K562 (cell line): ENCODE measurements at regions not wholly inside any gene's neighbourhood (a gene's known extent, or its start where the extent isn't known, plus 50 kb on each side); places are given as distances from the start of the nearest gene placed in this dataset.

Experiments used
- CSDE1 ChIP-seq, 2 experiments: fragments of 450-650 bp; IDR thresholded peaks; 2 replicates each; pipeline ENCODE4 v1.6.1; 2016; ENCODE audit warnings: mild to moderate bottlenecking in 1 of 2
- EZH2 ChIP-seq: IDR thresholded peaks from 2 replicates; pipeline ENCODE4 v1.6.1; 2012; ENCODE audit warnings: low read depth, mild to moderate bottlenecking, inconsistent platforms, low read length, borderline replicate concordance
- GTF3C2 ChIP-seq: IDR thresholded peaks from 3 replicates; pipeline ENCODE4 v1.6.1; 2011; ENCODE audit warnings: borderline replicate concordance, mild to moderate bottlenecking, moderate library complexity; ENCODE audit not compliant: insufficient read length; ENCODE audit errors: extremely low read depth
- JUNB ChIP-seq: fragments of 450-650 bp; formaldehyde crosslinking; conservative IDR thresholded peaks from 2 replicates; pipeline ENCODE4 v1.4.0; 2020; ENCODE audit warnings: mild to moderate bottlenecking
- NFXL1 ChIP-seq: fragments of 450-650 bp; formaldehyde crosslinking; IDR thresholded peaks from 2 replicates; pipeline ENCODE4 v1.4.0; 2021; ENCODE audit warnings: mild to moderate bottlenecking
- TAF9B ChIP-seq: fragments of 450-650 bp; IDR thresholded peaks from 2 replicates; pipeline ENCODE4 v1.6.1; 2018; ENCODE audit warnings: mild to moderate bottlenecking; ENCODE audit not compliant: partially characterized antibody
- TF ChIP-seq, protein P1 (sequence below): sonication (generic); formaldehyde crosslinking; IDR thresholded peaks from 2 replicates; pipeline ENCODE4 v1.8.0; 2022; ENCODE audit warnings: mild to moderate bottlenecking, low read depth, missing genetic modification reagents
- TF ChIP-seq, protein P2 (sequence below), 2 experiments: IDR thresholded peaks; 2 replicates each; pipeline ENCODE4 v1.6.1; 2011; ENCODE audit warnings: borderline replicate concordance in 1 of 2, control low read depth in 1 of 2, low read depth in 1 of 2, low read length in 1 of 2, mild to moderate bottlenecking in 1 of 2, mixed read lengths in 1 of 2, moderate library complexity in 1 of 2; ENCODE audit not compliant: insufficient read depth in 1 of 2, insufficient read length in 1 of 2, poor library complexity in 1 of 2, severe bottlenecking in 1 of 2; ENCODE audit errors: extremely low read depth in 1 of 2
- TF ChIP-seq, protein P3 (sequence below): fragments of 200-800 bp; sonication (Bioruptor generic); IDR thresholded peaks from 2 replicates; pipeline ENCODE4 v1.6.1; 2017; ENCODE audit warnings: missing genetic modification characterization, missing compliant biosample characterization

DNA sequence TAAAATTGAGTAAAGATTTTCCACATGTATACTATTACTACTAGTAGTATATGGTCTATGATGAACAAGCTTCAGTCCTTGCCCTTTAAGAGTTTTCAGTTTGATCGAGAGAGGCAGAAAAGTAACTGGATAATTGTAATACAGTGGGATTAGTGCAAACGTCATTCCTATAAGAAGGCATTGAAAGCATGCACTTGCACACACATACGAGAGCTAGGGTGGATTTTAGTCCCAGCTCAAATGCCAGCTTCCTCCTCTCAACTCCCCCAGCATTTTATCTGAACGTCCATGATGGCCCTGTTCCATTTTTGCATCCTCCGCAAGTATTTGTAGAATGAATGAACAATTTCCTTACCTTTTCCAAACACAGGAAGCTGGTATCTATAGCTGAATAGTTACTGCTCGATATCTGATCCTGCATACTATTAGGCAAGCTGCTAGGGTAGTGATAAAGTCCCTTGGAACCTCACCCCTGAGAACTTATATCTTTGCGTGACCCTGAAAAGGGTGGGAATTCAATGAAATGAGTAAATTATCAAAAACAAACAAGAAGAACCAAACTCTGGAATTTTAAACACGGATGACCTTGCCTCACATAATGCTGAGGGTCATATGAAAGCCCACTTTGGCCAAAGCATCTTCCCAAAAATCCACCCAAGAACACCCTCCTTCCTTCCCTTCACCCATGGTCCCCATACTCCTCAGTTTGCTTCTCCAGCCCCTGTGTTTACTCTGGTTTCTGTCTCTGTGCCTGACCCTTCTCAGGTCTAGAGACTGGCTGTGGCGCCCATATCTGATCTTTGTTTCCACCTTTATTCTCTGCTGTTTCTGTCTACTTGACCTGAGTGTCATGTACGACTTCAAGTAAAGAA lies 60.5 kb downstream of the TMEM100 start (continued):
- TF ChIP-seq, protein P1, sequence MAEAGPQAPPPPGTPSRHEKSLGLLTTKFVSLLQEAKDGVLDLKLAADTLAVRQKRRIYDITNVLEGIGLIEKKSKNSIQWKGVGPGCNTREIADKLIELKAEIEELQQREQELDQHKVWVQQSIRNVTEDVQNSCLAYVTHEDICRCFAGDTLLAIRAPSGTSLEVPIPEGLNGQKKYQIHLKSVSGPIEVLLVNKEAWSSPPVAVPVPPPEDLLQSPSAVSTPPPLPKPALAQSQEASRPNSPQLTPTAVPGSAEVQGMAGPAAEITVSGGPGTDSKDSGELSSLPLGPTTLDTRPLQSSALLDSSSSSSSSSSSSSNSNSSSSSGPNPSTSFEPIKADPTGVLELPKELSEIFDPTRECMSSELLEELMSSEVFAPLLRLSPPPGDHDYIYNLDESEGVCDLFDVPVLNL: no peak
- TF ChIP-seq GTF3C2 (no peak), JUNB (CRISPR knock-in tag) (no peak), CSDE1 (IDR thresholded peaks at IDR 0.05) (no peak), TAF9B (no peak), NFXL1 (CRISPR knock-in tag) (no peak), EZH2 (no peak)
- TF ChIP-seq, protein P2, sequence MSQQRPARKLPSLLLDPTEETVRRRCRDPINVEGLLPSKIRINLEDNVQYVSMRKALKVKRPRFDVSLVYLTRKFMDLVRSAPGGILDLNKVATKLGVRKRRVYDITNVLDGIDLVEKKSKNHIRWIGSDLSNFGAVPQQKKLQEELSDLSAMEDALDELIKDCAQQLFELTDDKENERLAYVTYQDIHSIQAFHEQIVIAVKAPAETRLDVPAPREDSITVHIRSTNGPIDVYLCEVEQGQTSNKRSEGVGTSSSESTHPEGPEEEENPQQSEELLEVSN (IDR thresholded peaks at IDR 0.05; ENCODE audit: borderline replicate concordance in 1 of 2, extremely low read depth in 1 of 2, insufficient read depth in 1 of 2, insufficient read length in 1 of 2, low read depth in 1 of 2, low read length in 1 of 2, poor library complexity in 1 of 2, severe bottlenecking in 1 of 2): no peak
- TF ChIP-seq, protein P3, sequence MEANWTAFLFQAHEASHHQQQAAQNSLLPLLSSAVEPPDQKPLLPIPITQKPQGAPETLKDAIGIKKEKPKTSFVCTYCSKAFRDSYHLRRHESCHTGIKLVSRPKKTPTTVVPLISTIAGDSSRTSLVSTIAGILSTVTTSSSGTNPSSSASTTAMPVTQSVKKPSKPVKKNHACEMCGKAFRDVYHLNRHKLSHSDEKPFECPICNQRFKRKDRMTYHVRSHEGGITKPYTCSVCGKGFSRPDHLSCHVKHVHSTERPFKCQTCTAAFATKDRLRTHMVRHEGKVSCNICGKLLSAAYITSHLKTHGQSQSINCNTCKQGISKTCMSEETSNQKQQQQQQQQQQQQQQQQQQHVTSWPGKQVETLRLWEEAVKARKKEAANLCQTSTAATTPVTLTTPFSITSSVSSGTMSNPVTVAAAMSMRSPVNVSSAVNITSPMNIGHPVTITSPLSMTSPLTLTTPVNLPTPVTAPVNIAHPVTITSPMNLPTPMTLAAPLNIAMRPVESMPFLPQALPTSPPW: no peak
